IMR-90 (cell line): ENCODE measurements at regions not wholly inside any gene's neighbourhood (a gene's known extent, or its start where the extent isn't known, plus 50 kb on each side); places are given as distances from the start of the nearest gene placed in this dataset.

ENCODE experiments used
- BHLHE40 ChIP-seq: fragments of 150-350 bp; IDR thresholded peaks from 2 replicates; pipeline ENCODE4 v1.6.1; 2016; ENCODE audit warnings: mild to moderate bottlenecking, low read depth, low read length
- CHD1 ChIP-seq: IDR thresholded peaks from 2 replicates; pipeline ENCODE4 v1.6.1; 2012; ENCODE audit warnings: low read depth, low read length, improper control_type of control experiment
- POLR2A ChIP-seq: IDR thresholded peaks from 2 replicates; pipeline ENCODE4 v1.6.1; 2012; ENCODE audit warnings: mild to moderate bottlenecking, low read depth, low read length
- RAD21 ChIP-seq: IDR thresholded peaks from 2 replicates; pipeline ENCODE4 v1.6.1; 2012; ENCODE audit warnings: low read length, improper control_type of control experiment
- TF ChIP-seq, protein P1 (sequence below): conservative IDR thresholded peaks from 2 replicates; pipeline ENCODE4 v1.5.1; 2012; ENCODE audit warnings: mild to moderate bottlenecking, low read depth, low read length, improper control_type of control experiment

DNA sequence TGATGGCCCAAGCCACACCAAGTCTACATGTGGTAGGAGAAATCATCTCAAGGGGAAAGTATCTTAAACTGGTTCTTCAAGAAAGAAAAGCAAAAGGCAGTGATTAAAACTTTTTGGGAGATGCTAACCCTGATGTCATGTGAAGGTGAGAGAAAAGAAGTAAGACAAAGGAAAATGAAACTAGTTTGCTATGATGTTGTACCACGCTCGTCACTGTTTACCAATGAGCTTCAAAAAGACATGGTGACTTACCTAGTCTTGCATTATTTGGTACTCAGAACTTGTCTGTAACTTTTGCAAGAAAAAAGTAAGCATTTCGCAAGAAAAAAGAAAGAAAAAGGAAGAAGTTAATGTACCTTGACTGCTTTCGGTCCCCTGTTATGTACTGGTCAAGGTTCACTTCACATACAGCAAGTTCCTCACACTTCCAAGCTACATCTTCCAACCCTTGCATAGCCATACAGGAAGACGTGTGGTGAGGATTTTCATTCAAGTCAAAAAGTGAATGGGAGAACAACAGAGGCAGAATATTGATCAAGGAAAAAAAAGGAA, 739.3 kb downstream of the NR2F1-AS1 start:
- TF ChIP-seq POLR2A (no peak), RAD21 (no peak), CHD1 (no peak), BHLHE40 (no peak)
- TF ChIP-seq, protein P1, sequence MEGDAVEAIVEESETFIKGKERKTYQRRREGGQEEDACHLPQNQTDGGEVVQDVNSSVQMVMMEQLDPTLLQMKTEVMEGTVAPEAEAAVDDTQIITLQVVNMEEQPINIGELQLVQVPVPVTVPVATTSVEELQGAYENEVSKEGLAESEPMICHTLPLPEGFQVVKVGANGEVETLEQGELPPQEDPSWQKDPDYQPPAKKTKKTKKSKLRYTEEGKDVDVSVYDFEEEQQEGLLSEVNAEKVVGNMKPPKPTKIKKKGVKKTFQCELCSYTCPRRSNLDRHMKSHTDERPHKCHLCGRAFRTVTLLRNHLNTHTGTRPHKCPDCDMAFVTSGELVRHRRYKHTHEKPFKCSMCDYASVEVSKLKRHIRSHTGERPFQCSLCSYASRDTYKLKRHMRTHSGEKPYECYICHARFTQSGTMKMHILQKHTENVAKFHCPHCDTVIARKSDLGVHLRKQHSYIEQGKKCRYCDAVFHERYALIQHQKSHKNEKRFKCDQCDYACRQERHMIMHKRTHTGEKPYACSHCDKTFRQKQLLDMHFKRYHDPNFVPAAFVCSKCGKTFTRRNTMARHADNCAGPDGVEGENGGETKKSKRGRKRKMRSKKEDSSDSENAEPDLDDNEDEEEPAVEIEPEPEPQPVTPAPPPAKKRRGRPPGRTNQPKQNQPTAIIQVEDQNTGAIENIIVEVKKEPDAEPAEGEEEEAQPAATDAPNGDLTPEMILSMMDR = no peak
